Naive thymus-derived CD8-positive, alpha-beta T cell (primary cell): ENCODE measurements at regions not wholly inside any gene's neighbourhood (a gene's known extent, or its start where the extent isn't known, plus 50 kb on each side); places are given as distances from the start of the nearest gene placed in this dataset.

ENCODE experiments used
- ATAC-seq, 2 donors: fragments of 150-1000 bp; cut with Tn5 transposase in 1 of 2; sonication (Bioruptor Pico), chemical (Tn5 transposase) in 1 of 2; 1 replicate in 1 of 2; 2 replicates in 1 of 2; pipeline ENCODE4 v1.10.0; 2021; ENCODE audit warnings: mild to moderate bottlenecking in 2 of 2, moderate library complexity in 2 of 2
- POLR2A ChIA-PET: fragments of 350-600 bp; sonication (Branson Sonifier 250); formaldehyde crosslinking; loops from one replicate; lab custom pipeline; 2021; ENCODE audit warnings: antibody characterized with exemption; lab: Charles Lee
- DNase-seq, 10 donors: peaks; one replicate each; pipeline versions ENCODE4 v3.0.0 to v3.0.0-alpha.2; 2020 to 2022
- H3K27ac Mint-ChIP-seq, 10 donors: one replicate each; pipeline ENCODE4 v1.8.0; 2020 to 2022; ENCODE audit warnings: mild to moderate bottlenecking in 10 of 10, mixed read lengths in 10 of 10, moderate library complexity in 4 of 10, inconsistent platforms in 1 of 10
- H3K27me3 Mint-ChIP-seq, 5 donors: one replicate each; pipeline ENCODE4 v1.8.0; 2021 to 2022; ENCODE audit warnings: mixed read lengths in 5 of 5
- H3K36me3 Mint-ChIP-seq, 3 donors: one replicate each; pipeline ENCODE4 v1.8.0; 2020 to 2022; ENCODE audit warnings: mixed read lengths in 3 of 3, mild to moderate bottlenecking in 2 of 3, inconsistent platforms in 1 of 3
- H3K4me1 Mint-ChIP-seq, 4 donors: one replicate each; pipeline ENCODE4 v1.8.0; 2021 to 2022; ENCODE audit warnings: mixed read lengths in 4 of 4
- H3K4me3 Mint-ChIP-seq, 10 donors: one replicate each; pipeline ENCODE4 v1.8.0; 2020 to 2022; ENCODE audit warnings: mild to moderate bottlenecking in 10 of 10, mixed read lengths in 10 of 10, moderate library complexity in 6 of 10, inconsistent platforms in 1 of 10
- H3K9me3 Mint-ChIP-seq, 9 donors: one replicate each; pipeline ENCODE4 v1.8.0; 2020 to 2022; ENCODE audit warnings: mixed read lengths in 9 of 9, mild to moderate bottlenecking in 3 of 9, inconsistent platforms in 1 of 9, moderate library complexity in 1 of 9

DNA sequence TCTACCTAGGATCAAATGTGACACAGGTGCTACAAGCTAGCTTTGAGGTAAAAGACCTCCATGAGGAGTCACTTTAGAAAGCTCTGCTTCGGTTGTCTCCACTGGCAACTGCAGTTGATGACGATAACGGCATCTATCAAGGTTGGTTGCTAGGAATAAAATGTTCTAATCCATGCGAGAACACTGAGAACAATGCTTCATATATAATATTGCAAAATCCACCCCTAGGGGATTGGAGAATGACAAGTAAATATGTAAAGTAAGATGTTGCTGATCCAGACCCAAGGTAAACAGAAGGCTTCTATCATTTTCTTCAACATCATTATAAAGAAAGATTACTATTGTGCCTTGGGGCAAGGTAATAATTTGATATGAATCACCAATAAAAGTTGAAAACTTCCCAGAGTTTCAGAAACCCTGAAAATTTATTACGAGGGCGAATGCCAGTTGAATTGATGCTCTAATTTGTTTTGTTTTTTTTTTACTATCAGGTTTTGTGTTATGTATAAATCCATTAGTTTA is 1003.4 kb downstream of the CDH18 start:
- H3K27ac Mint-ChIP-seq = no peak overlapping the region
- no peak overlapping the region for H3K4me3 Mint-ChIP-seq
- DNase-seq (no peak), ATAC-seq (no peak)
- POLR2A ChIA-PET = no interaction called here
- H3K9me3 Mint-ChIP-seq = peaks cover 0 to 18% (median 7%) of the 10 kb centered on the region in 9 donors
- H3K27me3 Mint-ChIP-seq = no peaks in the 10 kb centered on the region
- no peaks in the 10 kb centered on the region for H3K4me1 Mint-ChIP-seq
- no peaks in the 10 kb centered on the region for H3K36me3 Mint-ChIP-seq

DNA sequence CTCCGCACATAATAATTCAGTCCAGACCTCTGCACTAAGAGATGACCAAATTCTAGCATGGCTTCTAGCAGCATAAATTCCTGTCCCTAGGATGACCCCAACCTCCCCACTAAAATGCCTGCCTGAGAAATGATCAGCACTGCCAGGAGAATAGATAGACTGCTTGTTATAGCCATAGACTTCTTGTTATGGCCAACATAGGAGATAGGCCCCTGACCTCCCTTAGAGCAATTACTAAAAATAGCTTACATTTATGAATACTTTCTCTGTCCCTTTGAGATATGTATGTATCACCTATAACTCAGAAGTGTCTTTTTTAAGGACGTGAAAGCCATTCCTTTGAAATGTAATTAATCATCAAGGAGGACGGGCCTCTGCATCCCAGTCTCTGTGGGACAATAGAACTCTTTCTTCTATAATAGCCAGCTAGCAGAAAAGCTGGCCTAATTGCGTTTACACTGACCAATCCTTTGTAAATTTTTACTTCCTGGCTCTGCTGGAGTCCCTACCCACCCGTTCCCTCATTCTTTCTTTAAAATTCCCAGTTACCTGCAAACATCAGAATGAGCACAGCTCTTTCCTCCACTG is 1002.7 kb downstream of the CDH18 start:
- no peaks in the 10 kb centered on the region for H3K27me3 Mint-ChIP-seq
- H3K4me3 Mint-ChIP-seq = no peak overlapping the region
- no peak for ATAC-seq
- DNase-seq = no peak
- H3K36me3 Mint-ChIP-seq = no peaks in the 10 kb centered on the region
- H3K27ac Mint-ChIP-seq = no peak overlapping the region
- no peaks in the 10 kb centered on the region for H3K4me1 Mint-ChIP-seq
- POLR2A ChIA-PET = no interaction called here
- peaks cover 0 to 20% (median 7%) of the 10 kb centered on the region in 9 donors for H3K9me3 Mint-ChIP-seq

- DNase-seq (no peak), ATAC-seq (no peak)
- Mint-ChIP-seq H3K36me3 (no peaks in the 10 kb centered on the region), H3K4me1 (no peaks in the 10 kb centered on the region), H3K27me3 (no peaks in the 10 kb centered on the region), H3K27ac (no peak overlapping the region), H3K9me3 (peaks cover 0 to 20% (median 7%) of the 10 kb centered on the region in 9 donors), H3K4me3 (no peak overlapping the region)
- POLR2A ChIA-PET = no interaction called here
These were observed 1000.9 kb downstream of the CDH18 start for GRCh38 chr5:18987101-18987500.

GRCh38 chr5:18990852-18991251 is 997.1 kb downstream of the CDH18 start:
- no peaks in the 10 kb centered on the region for H3K36me3 Mint-ChIP-seq
- no peaks in the 10 kb centered on the region for H3K27me3 Mint-ChIP-seq
- H3K27ac Mint-ChIP-seq = no peak overlapping the region
- POLR2A ChIA-PET = no interaction called here
- no peak overlapping the region for H3K4me3 Mint-ChIP-seq
- ATAC-seq (no peak), DNase-seq (no peak)
- no peaks in the 10 kb centered on the region for H3K4me1 Mint-ChIP-seq
- H3K9me3 Mint-ChIP-seq = peaks cover 0 to 20% (median 3%) of the 10 kb centered on the region in 9 donors

GRCh38 chr5:18992264-18992663 is 995.7 kb downstream of the CDH18 start:
- no peak for ATAC-seq
- no peaks in the 10 kb centered on the region for H3K4me1 Mint-ChIP-seq
- H3K27ac Mint-ChIP-seq = no peak overlapping the region
- no peaks in the 10 kb centered on the region for H3K36me3 Mint-ChIP-seq
- DNase-seq = no peak
- POLR2A ChIA-PET = no interaction called here
- H3K4me3 Mint-ChIP-seq = no peak overlapping the region
- H3K27me3 Mint-ChIP-seq = no peaks in the 10 kb centered on the region
- H3K9me3 Mint-ChIP-seq = peaks cover 0 to 20% (median 3%) of the 10 kb centered on the region in 9 donors

GRCh38 chr5:18999478-18999877 is 988.5 kb downstream of the CDH18 start:
- peaks cover 0 to 16% (median 4%) of the 10 kb centered on the region in 9 donors for H3K9me3 Mint-ChIP-seq
- POLR2A ChIA-PET = no interaction called here
- ATAC-seq = no peak
- no peaks in the 10 kb centered on the region for H3K27me3 Mint-ChIP-seq
- H3K4me1 Mint-ChIP-seq = no peaks in the 10 kb centered on the region
- no peaks in the 10 kb centered on the region for H3K36me3 Mint-ChIP-seq
- no peak overlapping the region for H3K4me3 Mint-ChIP-seq
- no peak overlapping the region for H3K27ac Mint-ChIP-seq
- DNase-seq = no peak

DNA sequence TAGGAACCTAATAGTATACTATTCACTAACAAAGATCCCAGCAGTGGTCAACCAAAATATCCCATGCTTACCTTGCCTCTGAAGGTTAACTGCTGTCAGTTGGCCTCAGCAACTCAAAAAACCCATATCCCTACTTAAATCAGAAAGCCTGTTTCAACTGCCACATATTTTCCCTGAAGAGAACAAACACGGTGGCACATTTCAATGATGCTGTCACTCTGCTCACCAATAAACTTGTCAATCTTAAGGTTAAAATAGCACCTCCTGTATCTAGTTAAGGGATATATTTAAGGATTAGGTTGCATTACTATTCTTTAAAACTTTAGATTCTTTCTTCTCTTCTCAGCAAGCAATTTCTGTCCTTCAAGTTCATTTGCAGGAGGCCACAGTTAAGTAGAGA is 986.9 kb downstream of the CDH18 start:
- no peak for DNase-seq
- peaks cover 0 to 5% (median 0%) of the 10 kb centered on the region in 3 donors for H3K36me3 Mint-ChIP-seq
- no peak overlapping the region for H3K4me3 Mint-ChIP-seq
- H3K27me3 Mint-ChIP-seq = no peaks in the 10 kb centered on the region
- no peak overlapping the region for H3K27ac Mint-ChIP-seq
- no peaks in the 10 kb centered on the region for H3K4me1 Mint-ChIP-seq
- ATAC-seq = no peak
- POLR2A ChIA-PET = no interaction called here
- H3K9me3 Mint-ChIP-seq = peaks cover 0 to 24% (median 10%) of the 10 kb centered on the region in 9 donors

DNA sequence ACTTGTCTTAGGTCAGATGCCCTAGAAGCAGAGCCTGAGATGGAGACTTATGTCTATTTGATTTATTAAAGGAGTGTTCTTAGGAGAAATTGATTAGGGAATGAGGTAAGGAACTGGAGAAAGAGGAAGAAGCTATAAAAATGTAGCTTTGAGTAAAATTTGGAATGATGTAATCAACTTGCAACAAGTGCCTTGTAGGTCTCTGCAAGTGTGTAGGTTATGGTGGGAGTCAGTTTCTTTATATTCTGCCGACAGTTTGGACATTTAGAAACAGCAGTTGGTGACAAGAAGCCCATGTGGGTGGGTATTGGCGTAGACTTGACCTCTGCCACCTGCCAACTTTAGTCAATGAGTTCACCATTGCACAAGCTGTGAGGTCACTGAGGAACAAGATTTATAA is 986.5 kb downstream of the CDH18 start:
- Mint-ChIP-seq H3K9me3 (peaks cover 0 to 24% (median 10%) of the 10 kb centered on the region in 9 donors), H3K27me3 (no peaks in the 10 kb centered on the region), H3K4me3 (no peak overlapping the region), H3K27ac (no peak overlapping the region), H3K36me3 (peaks cover 0 to 5% (median 0%) of the 10 kb centered on the region in 3 donors), H3K4me1 (no peaks in the 10 kb centered on the region)
- ATAC-seq (no peak), DNase-seq (no peak)
- POLR2A ChIA-PET = no interaction called here

- ATAC-seq (no peak), DNase-seq (no peak)
- H3K27ac Mint-ChIP-seq = no peak overlapping the region
- no peaks in the 10 kb centered on the region for H3K4me1 Mint-ChIP-seq
- no peaks in the 10 kb centered on the region for H3K27me3 Mint-ChIP-seq
- H3K4me3 Mint-ChIP-seq = no peak overlapping the region
- H3K36me3 Mint-ChIP-seq = peaks cover 0 to 5% (median 0%) of the 10 kb centered on the region in 3 donors
- peaks cover 0 to 24% (median 15%) of the 10 kb centered on the region in 9 donors for H3K9me3 Mint-ChIP-seq
- POLR2A ChIA-PET = no interaction called here
These were observed 985.9 kb downstream of the CDH18 start for GRCh38 chr5:19002111-19002510.

- POLR2A ChIA-PET = no interaction called here
- Mint-ChIP-seq H3K36me3 (peaks cover 0 to 6% (median 0%) of the 10 kb centered on the region in 3 donors), H3K27me3 (no peaks in the 10 kb centered on the region), H3K9me3 (peaks cover 0 to 17% (median 5%) of the 10 kb centered on the region in 9 donors), H3K4me1 (no peaks in the 10 kb centered on the region), H3K4me3 (no peak overlapping the region), H3K27ac (no peak overlapping the region)
- DNase-seq = no peak
- no peak for ATAC-seq
These were observed 969.2 kb downstream of the CDH18 start for GRCh38 chr5:19018822-19019221.

GRCh38 chr5:19031491-19031890 is 956.5 kb downstream of the CDH18 start:
- Mint-ChIP-seq H3K36me3 (no peaks in the 10 kb centered on the region), H3K4me3 (no peak overlapping the region), H3K27ac (no peak overlapping the region), H3K4me1 (no peaks in the 10 kb centered on the region), H3K9me3 (peaks cover 0 to 23% (median 4%) of the 10 kb centered on the region in 9 donors), H3K27me3 (no peaks in the 10 kb centered on the region)
- ATAC-seq (no peak), DNase-seq (no peak)
- POLR2A ChIA-PET = no interaction called here

DNA sequence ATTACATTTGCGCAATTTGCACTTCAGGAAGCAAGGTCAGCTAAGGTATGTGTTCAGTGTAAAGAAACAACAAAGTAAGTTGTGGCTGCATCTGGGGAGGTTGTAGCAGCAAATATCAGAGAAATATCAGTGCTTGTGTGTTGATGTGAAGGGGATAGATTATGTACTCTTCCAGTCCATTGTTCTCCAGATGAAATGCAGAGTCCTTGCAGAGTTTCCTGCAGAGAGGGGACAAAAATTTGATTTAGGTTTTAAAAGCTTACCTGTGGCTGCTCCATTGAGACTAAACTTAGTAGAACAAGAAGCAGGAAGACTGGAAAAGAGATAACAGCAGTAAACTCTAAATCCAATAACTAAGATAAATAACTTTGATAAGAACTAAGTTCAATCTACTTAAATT is 952.2 kb downstream of the CDH18 start:
- Mint-ChIP-seq H3K27ac (no peak overlapping the region), H3K4me3 (no peak overlapping the region), H3K4me1 (no peaks in the 10 kb centered on the region), H3K36me3 (no peaks in the 10 kb centered on the region), H3K9me3 (peaks cover 0 to 10% (median 3%) of the 10 kb centered on the region in 9 donors), H3K27me3 (no peaks in the 10 kb centered on the region)
- POLR2A ChIA-PET = no interaction called here
- ATAC-seq = no peak
- no peak for DNase-seq

DNA sequence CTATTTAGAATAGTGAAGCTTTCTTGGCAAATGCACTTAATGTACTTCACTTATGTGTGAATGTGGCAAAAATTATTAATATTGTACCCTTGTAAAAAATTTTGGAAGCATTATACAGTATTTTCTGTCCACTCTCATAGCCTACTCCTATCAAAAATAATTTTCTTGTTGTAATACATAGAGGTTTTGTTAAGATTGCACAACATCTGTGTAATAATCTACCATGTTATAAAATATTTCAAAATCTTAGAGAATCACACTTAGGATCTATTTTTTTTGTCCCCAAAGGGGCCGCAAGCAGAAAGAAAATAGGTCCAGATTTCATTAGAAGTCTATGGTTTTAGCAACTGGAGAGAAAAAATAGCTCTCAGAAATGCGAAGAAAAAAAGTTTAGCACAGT is 945.9 kb downstream of the CDH18 start:
- Mint-ChIP-seq H3K4me3 (no peak overlapping the region), H3K9me3 (peaks cover 0 to 17% (median 3%) of the 10 kb centered on the region in 9 donors), H3K27me3 (no peaks in the 10 kb centered on the region), H3K36me3 (no peaks in the 10 kb centered on the region), H3K27ac (no peak overlapping the region), H3K4me1 (no peaks in the 10 kb centered on the region)
- ATAC-seq = no peak
- POLR2A ChIA-PET = no interaction called here
- no peak for DNase-seq

DNA sequence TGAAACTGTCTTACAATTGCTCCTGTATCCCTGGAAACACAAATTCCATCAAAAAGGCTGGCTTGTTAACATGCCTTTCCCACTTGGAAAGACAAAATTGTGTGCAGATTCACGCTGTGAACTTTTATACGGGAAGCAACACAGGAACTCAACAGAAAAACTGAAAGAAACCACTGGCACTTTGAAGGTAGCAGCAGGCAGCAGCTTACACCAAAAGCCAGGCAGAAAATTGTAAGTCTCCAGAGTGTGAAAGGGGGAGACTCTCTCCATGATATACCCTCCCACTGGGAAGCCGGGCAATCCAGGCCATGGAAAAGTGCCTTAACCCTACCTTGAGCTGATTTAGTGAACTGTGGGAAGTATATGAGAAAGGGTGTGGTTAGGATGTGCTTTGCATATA is 943.7 kb downstream of the CDH18 start:
- Mint-ChIP-seq H3K4me1 (no peaks in the 10 kb centered on the region), H3K27ac (no peak overlapping the region), H3K4me3 (no peak overlapping the region), H3K9me3 (peaks cover 0 to 20% (median 6%) of the 10 kb centered on the region in 9 donors), H3K27me3 (no peaks in the 10 kb centered on the region), H3K36me3 (no peaks in the 10 kb centered on the region)
- ATAC-seq (no peak), DNase-seq (no peak)
- POLR2A ChIA-PET = no interaction called here
